H1 (cell line): ENCODE measurements at regions not wholly inside any gene's neighbourhood (a gene's known extent, or its start where the extent isn't known, plus 50 kb on each side); places are given as distances from the start of the nearest gene placed in this dataset.
"Not testable (repeated sequence)": the region's sequence is repeated elsewhere in the genome, so short reads cannot be mapped to it uniquely, and the experiment has no call there.

ENCODE experiments used
- CTCF ChIA-PET: fragments of 300-600 bp; sonication (Branson Sonifier 250); formaldehyde crosslinking; loops from one replicate; lab custom pipeline; 2021; ENCODE audit not compliant: partially characterized antibody; lab: Charles Lee
- POLR2A ChIA-PET: fragments of 300-600 bp; sonication (Branson Sonifier 250); formaldehyde crosslinking; loops from one replicate; lab custom pipeline; 2021; ENCODE audit warnings: inconsistent platforms; ENCODE audit not compliant: partially characterized antibody; lab: Charles Lee
- DNase-seq, 2 experiments: peaks; one replicate each; pipeline versions ENCODE4 v3.0.0 to v3.0.0-alpha.2; 2010 to 2022; ENCODE audit warnings: low spot score in 2 of 2, low read depth in 1 of 2, mixed read lengths in 1 of 2
- FAIRE-seq: peaks from 2 replicates; lab custom pipeline; 2011; peaks lifted over from hg19 to GRCh38; lab: Jason Lieb, UNC
- H2AFZ ChIP-seq: 2 replicates; pipeline ENCODE4 v1.8.1; 2012; ENCODE audit warnings: low read length, inconsistent platforms
- H2AK5ac ChIP-seq: 2 replicates; pipeline ENCODE4 v1.6.1; 2013; ENCODE audit warnings: low read depth, low read length
- H2BK120ac ChIP-seq: replicated peaks from 2 replicates; pipeline ENCODE3; 2013; ENCODE audit warnings: low read depth, low read length, inconsistent platforms
- H2BK12ac ChIP-seq: 2 replicates; pipeline ENCODE4 v1.6.1; 2013; ENCODE audit warnings: low read depth, low read length
- H2BK15ac ChIP-seq: 2 replicates; pipeline ENCODE4 v1.6.1; 2013; ENCODE audit warnings: low read length
- H2BK20ac ChIP-seq: 2 replicates; pipeline ENCODE4 v1.6.1; 2013; ENCODE audit warnings: low read length
- H2BK5ac ChIP-seq: 2 replicates; pipeline ENCODE4 v1.6.1; 2013; ENCODE audit warnings: low read depth, low read length
- H3K14ac ChIP-seq: 2 replicates; pipeline ENCODE4 v1.6.1; 2013; ENCODE audit warnings: inconsistent platforms; ENCODE audit not compliant: insufficient read length
- H3K18ac ChIP-seq: 2 replicates; pipeline ENCODE4 v1.6.1; 2013; ENCODE audit warnings: low read length; ENCODE audit errors: extremely low read depth
- H3K23ac ChIP-seq: 2 replicates; pipeline ENCODE4 v1.6.1; 2013; ENCODE audit warnings: inconsistent platforms; ENCODE audit not compliant: insufficient read length
- H3K23me2 ChIP-seq: 2 replicates; pipeline ENCODE4 v1.6.1; 2013; ENCODE audit warnings: low read depth, low read length
- H3K27ac ChIP-seq: 2 replicates; pipeline ENCODE4 v1.6.1; 2011; ENCODE audit warnings: low read depth, low read length, inconsistent platforms
- H3K27me3 ChIP-seq, 4 experiments: replicated peaks in 1 of 4; 1 replicate in 1 of 4; 2 replicates in 3 of 4; pipeline versions ENCODE4 v1.6.1 to v1.8.1; 2011 to 2013; ENCODE audit warnings: low read length in 3 of 4, mild to moderate bottlenecking in 3 of 4, inconsistent platforms in 2 of 4, mixed read lengths in 2 of 4, moderate library complexity in 1 of 4; ENCODE audit not compliant: control insufficient read depth in 3 of 4, insufficient read depth in 3 of 4; ENCODE audit errors: extremely low read depth in 1 of 4
- H3K36me3 ChIP-seq, 4 experiments: 2 replicates each; pipeline versions ENCODE4 v1.6.1 to v1.8.1; 2011 to 2013; ENCODE audit warnings: mild to moderate bottlenecking in 4 of 4, low read length in 3 of 4, moderate library complexity in 2 of 4, control low read depth in 1 of 4, inconsistent platforms in 1 of 4; ENCODE audit not compliant: insufficient read depth in 4 of 4, control insufficient read depth in 2 of 4
- H3K4ac ChIP-seq: replicated peaks from 2 replicates; pipeline ENCODE3; 2013; ENCODE audit warnings: low read length, low read depth, mixed read lengths, inconsistent platforms; ENCODE audit not compliant: insufficient read length
- H3K4me1 ChIP-seq, 4 experiments: replicated peaks in 1 of 4; 1 replicate in 1 of 4; 2 replicates in 3 of 4; pipeline versions ENCODE4 v1.6.1 to v1.8.1; 2011 to 2013; ENCODE audit warnings: low read length in 3 of 4, inconsistent platforms in 2 of 4, mixed read lengths in 1 of 4; ENCODE audit not compliant: insufficient read depth in 4 of 4, control insufficient read depth in 3 of 4
- H3K4me2 ChIP-seq, 2 experiments: 2 replicates each; pipeline versions ENCODE4 v1.6.1 to v1.8.1; 2011 to 2013; ENCODE audit warnings: low read depth in 2 of 2, low read length in 2 of 2, control low read depth in 1 of 2, inconsistent platforms in 1 of 2, mild to moderate bottlenecking in 1 of 2; ENCODE audit not compliant: insufficient read depth in 1 of 2
- H3K4me3 ChIP-seq, 4 experiments: fragments of 200-600, 300-600 bp in 1 of 4; sonication (generic), shearing (Covaris generic), sonication (Bioruptor Twin) in 1 of 4; 2 replicates each; pipeline versions ENCODE4 v1.5.1 to v1.8.1; 2011 to 2016; ENCODE audit warnings: low read length in 4 of 4, low read depth in 3 of 4, control low read depth in 2 of 4, inconsistent platforms in 2 of 4, mild to moderate bottlenecking in 2 of 4, mixed read lengths in 1 of 4, moderate library complexity in 1 of 4; ENCODE audit not compliant: insufficient read depth in 2 of 4; ENCODE audit errors: extremely low read depth in 1 of 4
- H3K56ac ChIP-seq: replicated peaks from 2 replicates; pipeline ENCODE3; 2013; ENCODE audit warnings: low read depth, mild to moderate bottlenecking, mixed read lengths, low read length, inconsistent platforms; ENCODE audit not compliant: insufficient read length
- H3K79me1 ChIP-seq: 2 replicates; pipeline ENCODE4 v1.6.1; 2013; ENCODE audit warnings: low read depth, low read length, control low read depth
- H3K79me2 ChIP-seq, 2 experiments: 2 replicates each; pipeline versions ENCODE4 v1.6.1 to v1.8.1; 2012 to 2013; ENCODE audit warnings: low read length in 2 of 2, mild to moderate bottlenecking in 2 of 2, inconsistent platforms in 1 of 2; ENCODE audit not compliant: insufficient read depth in 2 of 2, control insufficient read depth in 1 of 2
- H3K9ac ChIP-seq, 4 experiments: replicated peaks in 1 of 4; 1 replicate in 1 of 4; 2 replicates in 3 of 4; pipeline versions ENCODE4 v1.6.1 to v1.8.1; 2011 to 2013; ENCODE audit warnings: low read depth in 3 of 4, low read length in 3 of 4, control low read depth in 2 of 4, mild to moderate bottlenecking in 2 of 4, moderate library complexity in 2 of 4, inconsistent platforms in 1 of 4; ENCODE audit errors: extremely low read depth in 1 of 4
- H3K9me3 ChIP-seq, 2 experiments: 2 replicates each; pipeline versions ENCODE4 v1.6.1 to v1.8.1; 2012 to 2013; ENCODE audit warnings: mild to moderate bottlenecking in 2 of 2, moderate library complexity in 2 of 2, control low read depth in 1 of 2, inconsistent platforms in 1 of 2, low read depth in 1 of 2, low read length in 1 of 2, mixed read lengths in 1 of 2; ENCODE audit not compliant: insufficient read depth in 2 of 2
- H4K20me1 ChIP-seq, 2 experiments: replicated peaks in 1 of 2; 2 replicates each; pipeline versions ENCODE3 to v1.8.1; 2011 to 2013; ENCODE audit warnings: inconsistent platforms in 2 of 2, low read length in 2 of 2, mild to moderate bottlenecking in 1 of 2; ENCODE audit not compliant: insufficient read depth in 2 of 2, control insufficient read depth in 1 of 2
- H4K5ac ChIP-seq: 2 replicates; pipeline ENCODE4 v1.6.1; 2013; ENCODE audit warnings: low read length, low read depth, mixed read lengths, inconsistent platforms; ENCODE audit not compliant: insufficient read length
- H4K8ac ChIP-seq: 2 replicates; pipeline ENCODE4 v1.8.0; 2013; ENCODE audit warnings: mild to moderate bottlenecking, moderate library complexity, low read length, inconsistent platforms; ENCODE audit not compliant: insufficient read depth; ENCODE audit errors: extremely low read depth
- H4K91ac ChIP-seq: replicated peaks from 2 replicates; pipeline ENCODE3; 2013; ENCODE audit warnings: low read length, mixed read lengths, inconsistent platforms; ENCODE audit not compliant: insufficient read length
- WGBS, 2 experiments: shearing (Covaris generic) in 1 of 2; methylation state at CpG; one replicate each; pipeline versions ENCODE4 v1.1.6 to v1.1.7; 2013 to 2015; ENCODE audit warnings: low lambda C conversion rate in 2 of 2, mixed read lengths in 2 of 2, inconsistent platforms in 1 of 2, low coverage in 1 of 2, missing lambda C conversion rate in 1 of 2; ENCODE audit not compliant: insufficient replicate concordance in 2 of 2, insufficient coverage in 1 of 2, insufficient read length in 1 of 2; ENCODE audit errors: extremely low coverage in 1 of 2, missing lambda C conversion rate in 1 of 2; 5-methylcytosine and 5-hydroxymethylcytosine counted together

GRCh38 chr9:61573432-61573831 lies 383.6 kb downstream of the SPATA31A7 start:
- H3K27ac ChIP-seq, H3K4ac ChIP-seq, H2BK15ac ChIP-seq, H3K23ac ChIP-seq, H4K8ac ChIP-seq, H2AFZ ChIP-seq, H3K56ac ChIP-seq, CTCF ChIA-PET, H4K20me1 ChIP-seq, H3K79me2 ChIP-seq, H3K23me2 ChIP-seq, H2AK5ac ChIP-seq, H2BK12ac ChIP-seq, H2BK5ac ChIP-seq, H3K18ac ChIP-seq, H4K5ac ChIP-seq, FAIRE-seq, H4K91ac ChIP-seq, POLR2A ChIA-PET, H3K4me1 ChIP-seq, H2BK20ac ChIP-seq, H3K14ac ChIP-seq, H3K79me1 ChIP-seq, H3K9ac ChIP-seq, H2BK120ac ChIP-seq, H3K4me2 ChIP-seq, H3K4me3 ChIP-seq, H3K36me3 ChIP-seq, H3K27me3 ChIP-seq, DNase-seq: not testable (repeated sequence)
- WGBS, 2 experiments: 80% methylated on average over 1 of the region's 4 CpGs; no CpG with 5 or more reads in 1 of the 2 experiments
- peaks cover 0 to 13% of the 10 kb centered on the region in 2 experiments; a peak in 2 of 4 replicates for H3K9me3 ChIP-seq
